ENCODE measurements at regions not wholly inside any gene's neighbourhood (a gene's known extent, or its start where the extent isn't known, plus 50 kb on each side); places are given as distances from the start of the nearest gene placed in this dataset.
A peak's percentile ranks its signal among the peaks of the same experiment; 100 is the strongest.

- no peak overlapping the region for H3K4me3 Mint-ChIP-seq
These were observed 212.2 kb upstream of the SLC24A2 start for GRCh38 chr9:20001058-20001457.

GRCh38 chr9:19999491-20000057 is 210.7 kb upstream of the SLC24A2 start:
- H3K4me1 Mint-ChIP-seq = peaks cover 37% of the 10 kb centered on the region
- H3K27ac Mint-ChIP-seq = peak overlapping the region; percentile 93 to 97
- H3K9me3 Mint-ChIP-seq = peaks cover 7 to 9% of the 10 kb centered on the region in 2 donors
- peak; percentile 68 to 88 for DNase-seq
- ATAC-seq = peak; percentile 97
- H3K4me3 Mint-ChIP-seq = peak overlapping the region; percentile 38 to 55
- H3K27me3 Mint-ChIP-seq = no peaks in the 10 kb centered on the region

More at GRCh38 chr9:20001058-20001457, 212.2 kb upstream of the SLC24A2 start:
- Mint-ChIP-seq H3K4me1 (peaks cover 37% of the 10 kb centered on the region), H3K9me3 (peaks cover 7 to 9% of the 10 kb centered on the region in 2 donors), H3K27ac (no peak overlapping the region), H3K27me3 (no peaks in the 10 kb centered on the region)
- DNase-seq (no peak), ATAC-seq (no peak)

- Mint-ChIP-seq H3K4me1 (peaks cover 37% of the 10 kb centered on the region), H3K4me3 (peak overlapping the region; percentile 38 to 55), H3K27ac (peak overlapping the region; percentile 93 to 97), H3K9me3 (peaks cover 7 to 9% of the 10 kb centered on the region in 2 donors), H3K27me3 (no peaks in the 10 kb centered on the region)
- ATAC-seq = peak; percentile 51
- peak in 1 of 2 donors; percentile 32 for DNase-seq
These were observed 210.1 kb upstream of the SLC24A2 start for GRCh38 chr9:19998823-19999455.

GRCh38 chr9:19998153-19998552 is 209.3 kb upstream of the SLC24A2 start:
- Mint-ChIP-seq H3K4me3 (peak overlapping the region in 1 of 2 donors; percentile 55), H3K27ac (peak overlapping the region; percentile 9 to 97), H3K27me3 (no peaks in the 10 kb centered on the region), H3K4me1 (peaks cover 37% of the 10 kb centered on the region), H3K9me3 (peaks cover 7 to 9% of the 10 kb centered on the region in 2 donors)
- no peak for ATAC-seq
- peak in 1 of 2 donors; percentile 43 for DNase-seq

- ATAC-seq = no peak
- no peak overlapping the region for H3K27ac Mint-ChIP-seq
- DNase-seq = no peak
- peaks cover 52% of the 10 kb centered on the region for H3K4me1 Mint-ChIP-seq
- no peak overlapping the region for H3K4me3 Mint-ChIP-seq
- H3K9me3 Mint-ChIP-seq = peaks cover 7 to 9% of the 10 kb centered on the region in 2 donors
- H3K27me3 Mint-ChIP-seq = no peaks in the 10 kb centered on the region
These were observed 206.8 kb upstream of the SLC24A2 start for GRCh38 chr9:19995619-19996018.

GRCh38 chr9:19994296-19994695 is 205.5 kb upstream of the SLC24A2 start:
- ATAC-seq (no peak), DNase-seq (no peak)
- H3K27ac Mint-ChIP-seq = no peak overlapping the region
- no peak overlapping the region for H3K4me3 Mint-ChIP-seq
- H3K4me1 Mint-ChIP-seq = peaks cover 39% of the 10 kb centered on the region
- H3K9me3 Mint-ChIP-seq = peaks cover 7 to 9% of the 10 kb centered on the region in 2 donors
- no peaks in the 10 kb centered on the region for H3K27me3 Mint-ChIP-seq

GRCh38 chr9:19992556-19992955 is 203.7 kb upstream of the SLC24A2 start:
- Mint-ChIP-seq H3K9me3 (peaks cover 6 to 9% of the 10 kb centered on the region in 2 donors), H3K27me3 (no peaks in the 10 kb centered on the region), H3K27ac (no peak overlapping the region), H3K4me1 (peaks cover 24% of the 10 kb centered on the region), H3K4me3 (no peak overlapping the region)
- no peak for DNase-seq
- ATAC-seq = peak; percentile 77

GRCh38 chr9:19989213-19989612 is 200.4 kb upstream of the SLC24A2 start:
- Mint-ChIP-seq H3K4me3 (no peak overlapping the region), H3K9me3 (no peaks in the 10 kb centered on the region), H3K27me3 (no peaks in the 10 kb centered on the region), H3K27ac (no peak overlapping the region), H3K4me1 (peaks cover 15% of the 10 kb centered on the region)
- ATAC-seq (no peak), DNase-seq (no peak)

- no peak for DNase-seq
- no peak for ATAC-seq
- Mint-ChIP-seq H3K27ac (no peak overlapping the region), H3K4me1 (peaks cover 15% of the 10 kb centered on the region), H3K9me3 (no peaks in the 10 kb centered on the region), H3K4me3 (no peak overlapping the region), H3K27me3 (no peaks in the 10 kb centered on the region)
These were observed 199.4 kb upstream of the SLC24A2 start for GRCh38 chr9:19988281-19988680.

GRCh38 chr9:19985081-19985480 is 196.2 kb upstream of the SLC24A2 start:
- no peaks in the 10 kb centered on the region for H3K4me1 Mint-ChIP-seq
- DNase-seq (no peak), ATAC-seq (no peak)
- H3K9me3 Mint-ChIP-seq = peaks cover 0 to 8% of the 10 kb centered on the region in 2 donors
- no peak overlapping the region for H3K27ac Mint-ChIP-seq
- H3K4me3 Mint-ChIP-seq = no peak overlapping the region
- H3K27me3 Mint-ChIP-seq = no peaks in the 10 kb centered on the region

GRCh38 chr9:19976226-19976625 is 187.4 kb upstream of the SLC24A2 start:
- H3K4me1 Mint-ChIP-seq = peaks cover 24% of the 10 kb centered on the region
- peak overlapping the region in 1 of 2 donors; percentile 40 for H3K4me3 Mint-ChIP-seq
- no peaks in the 10 kb centered on the region for H3K27me3 Mint-ChIP-seq
- ATAC-seq = peak; percentile 99
- H3K9me3 Mint-ChIP-seq = peaks cover 4 to 7% of the 10 kb centered on the region in 2 donors
- H3K27ac Mint-ChIP-seq = peak overlapping the region; percentile 86 to 96
- DNase-seq = peak in 1 of 2 donors; percentile 51

GRCh38 chr9:19975499-19975898 is 186.7 kb upstream of the SLC24A2 start:
- Mint-ChIP-seq H3K4me3 (no peak overlapping the region), H3K27me3 (no peaks in the 10 kb centered on the region)
- peak; percentile 24 for ATAC-seq

GRCh38 chr9:19969721-19970120 is 180.9 kb upstream of the SLC24A2 start:
- Mint-ChIP-seq H3K27me3 (no peaks in the 10 kb centered on the region), H3K27ac (no peak overlapping the region), H3K4me1 (no peaks in the 10 kb centered on the region), H3K9me3 (peaks cover 0 to 4% of the 10 kb centered on the region in 2 donors), H3K4me3 (no peak overlapping the region)
- DNase-seq (no peak), ATAC-seq (no peak)

More at GRCh38 chr9:19975499-19975898, 186.7 kb upstream of the SLC24A2 start:
- Mint-ChIP-seq H3K4me1 (peaks cover 24% of the 10 kb centered on the region), H3K27ac (peak overlapping the region in 1 of 2 donors; percentile 47), H3K9me3 (peaks cover 4 to 7% of the 10 kb centered on the region in 2 donors)
- DNase-seq = no peak

- H3K9me3 Mint-ChIP-seq = peaks cover 0 to 5% of the 10 kb centered on the region in 2 donors
- H3K4me1 Mint-ChIP-seq = no peaks in the 10 kb centered on the region
- no peaks in the 10 kb centered on the region for H3K27me3 Mint-ChIP-seq
- H3K27ac Mint-ChIP-seq = peak overlapping the region in 1 of 2 donors; percentile 40
- no peak overlapping the region for H3K4me3 Mint-ChIP-seq
- no peak for ATAC-seq
- DNase-seq = no peak
These were observed 179.1 kb upstream of the SLC24A2 start for GRCh38 chr9:19967888-19968459.

- peaks cover 0 to 5% of the 10 kb centered on the region in 2 donors for H3K9me3 Mint-ChIP-seq
- no peak overlapping the region for H3K27ac Mint-ChIP-seq
- DNase-seq (no peak), ATAC-seq (no peak)
- H3K27me3 Mint-ChIP-seq = no peaks in the 10 kb centered on the region
- no peaks in the 10 kb centered on the region for H3K4me1 Mint-ChIP-seq
- H3K4me3 Mint-ChIP-seq = no peak overlapping the region
These were observed 178.5 kb upstream of the SLC24A2 start for GRCh38 chr9:19967216-19967887.

- H3K4me3 Mint-ChIP-seq = no peak overlapping the region
- no peaks in the 10 kb centered on the region for H3K4me1 Mint-ChIP-seq
- H3K27me3 Mint-ChIP-seq = no peaks in the 10 kb centered on the region
- no peak overlapping the region for H3K27ac Mint-ChIP-seq
- H3K9me3 Mint-ChIP-seq = peaks cover 0 to 9% of the 10 kb centered on the region in 2 donors
- DNase-seq = no peak
- no peak for ATAC-seq
These were observed 176.5 kb upstream of the SLC24A2 start for GRCh38 chr9:19965336-19965735.
